ENCODE measurements at regions not wholly inside any gene's neighbourhood (a gene's known extent, or its start where the extent isn't known, plus 50 kb on each side); places are given as distances from the start of the nearest gene placed in this dataset.

DNA sequence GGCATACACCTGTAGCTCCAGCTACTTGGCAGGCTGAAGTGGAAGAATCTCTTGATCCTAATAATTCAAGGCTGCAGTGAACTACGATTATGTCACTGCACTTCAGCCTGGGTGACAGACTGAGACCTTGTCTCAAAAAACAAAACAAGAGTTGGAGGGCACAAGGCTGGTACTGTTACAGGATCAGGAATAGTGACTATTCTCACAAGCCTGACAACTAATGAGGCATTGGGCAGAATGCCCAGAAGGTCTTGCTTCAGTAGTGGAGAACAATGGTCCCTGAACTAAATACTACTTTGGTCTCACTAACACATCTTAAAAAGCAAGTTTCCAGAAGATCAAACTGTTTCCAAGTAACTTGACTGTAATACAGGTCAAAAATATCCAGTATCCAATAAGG, 182.9 kb upstream of the RFX3 start:
- TF ChIP-seq, protein P1, sequence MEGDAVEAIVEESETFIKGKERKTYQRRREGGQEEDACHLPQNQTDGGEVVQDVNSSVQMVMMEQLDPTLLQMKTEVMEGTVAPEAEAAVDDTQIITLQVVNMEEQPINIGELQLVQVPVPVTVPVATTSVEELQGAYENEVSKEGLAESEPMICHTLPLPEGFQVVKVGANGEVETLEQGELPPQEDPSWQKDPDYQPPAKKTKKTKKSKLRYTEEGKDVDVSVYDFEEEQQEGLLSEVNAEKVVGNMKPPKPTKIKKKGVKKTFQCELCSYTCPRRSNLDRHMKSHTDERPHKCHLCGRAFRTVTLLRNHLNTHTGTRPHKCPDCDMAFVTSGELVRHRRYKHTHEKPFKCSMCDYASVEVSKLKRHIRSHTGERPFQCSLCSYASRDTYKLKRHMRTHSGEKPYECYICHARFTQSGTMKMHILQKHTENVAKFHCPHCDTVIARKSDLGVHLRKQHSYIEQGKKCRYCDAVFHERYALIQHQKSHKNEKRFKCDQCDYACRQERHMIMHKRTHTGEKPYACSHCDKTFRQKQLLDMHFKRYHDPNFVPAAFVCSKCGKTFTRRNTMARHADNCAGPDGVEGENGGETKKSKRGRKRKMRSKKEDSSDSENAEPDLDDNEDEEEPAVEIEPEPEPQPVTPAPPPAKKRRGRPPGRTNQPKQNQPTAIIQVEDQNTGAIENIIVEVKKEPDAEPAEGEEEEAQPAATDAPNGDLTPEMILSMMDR (IDR thresholded peaks at IDR 0.05) = no peak
- no peak for TF ChIP-seq EZH2phosphoT487 (IDR thresholded peaks at IDR 0.05)

All from neural progenitor cell (in vitro differentiated cells).